Forelimb muscle (tissue), 1 donor: ENCODE measurements at regions not wholly inside any gene's neighbourhood (a gene's known extent, or its start where the extent isn't known, plus 50 kb on each side); places are given as distances from the start of the nearest gene placed in this dataset.

Source experiments
- DNase-seq: peaks from one replicate; pipeline ENCODE4 v3.0.0-alpha.2; 2013; ENCODE audit warnings: low read depth

GRCh38 chr16:5668553-5668952, 571.0 kb upstream of the EEF2KMT start:
- DNase-seq: no peak

GRCh38 chr16:5665834-5666233, 568.2 kb upstream of the EEF2KMT start:
- DNase-seq: no peak

GRCh38 chr16:5653789-5654188, 556.2 kb upstream of the EEF2KMT start:
- DNase-seq: no peak

- DNase-seq: no peak
Measured at GRCh38 chr16:5653041-5653440, 555.4 kb upstream of the EEF2KMT start.

GRCh38 chr16:5649762-5650743, 552.5 kb upstream of the EEF2KMT start:
- DNase-seq: no peak

- no peak for DNase-seq
Measured at GRCh38 chr16:5647051-5647450, 549.5 kb upstream of the EEF2KMT start.

- no peak for DNase-seq
Measured at GRCh38 chr16:5643855-5644531, 546.4 kb upstream of the EEF2KMT start.

GRCh38 chr16:5642436-5642835, 544.8 kb upstream of the EEF2KMT start:
- no peak for DNase-seq

GRCh38 chr16:5642011-5642410, 544.4 kb upstream of the EEF2KMT start:
- no peak for DNase-seq

GRCh38 chr16:5640883-5641282, 543.3 kb upstream of the EEF2KMT start:
- DNase-seq: no peak

GRCh38 chr16:5639531-5639930, 541.9 kb upstream of the EEF2KMT start:
- no peak for DNase-seq

- no peak for DNase-seq
Measured at GRCh38 chr16:5635331-5635730, 537.7 kb upstream of the EEF2KMT start.

- no peak for DNase-seq
Measured at GRCh38 chr16:5634666-5635180, 537.1 kb upstream of the EEF2KMT start.

GRCh38 chr16:5633845-5634440, 536.3 kb upstream of the EEF2KMT start:
- no peak for DNase-seq

GRCh38 chr16:5622234-5622884, 524.8 kb upstream of the EEF2KMT start:
- no peak for DNase-seq

GRCh38 chr16:5621826-5622225, 524.2 kb upstream of the EEF2KMT start:
- DNase-seq: no peak

GRCh38 chr16:5619304-5619703, 521.7 kb upstream of the EEF2KMT start:
- DNase-seq: no peak

GRCh38 chr16:5616841-5617240, 519.2 kb upstream of the EEF2KMT start:
- no peak for DNase-seq

GRCh38 chr16:5615868-5616642, 518.5 kb upstream of the EEF2KMT start:
- DNase-seq: no peak

GRCh38 chr16:5607169-5607568, 509.6 kb upstream of the EEF2KMT start:
- DNase-seq: no peak

- DNase-seq: no peak
Measured at GRCh38 chr16:5605404-5605803, 507.8 kb upstream of the EEF2KMT start.
